ENCODE measurements at regions not wholly inside any gene's neighbourhood (a gene's known extent, or its start where the extent isn't known, plus 50 kb on each side); places are given as distances from the start of the nearest gene placed in this dataset.
"Not testable (repeated sequence)": the region's sequence is repeated elsewhere in the genome, so short reads cannot be mapped to it uniquely, and the experiment has no call there.

GRCh38 chr3:159669766-159670165 lies 318.9 kb upstream of the IL12A start:
- no peak for DNase-seq (ENCODE audit: low read depth in 2 of 3, low spot score in 2 of 3)

GRCh38 chr3:159672728-159673688 lies 315.6 kb upstream of the IL12A start:
- no peak for DNase-seq (ENCODE audit: low read depth in 2 of 3, low spot score in 2 of 3)

DNA sequence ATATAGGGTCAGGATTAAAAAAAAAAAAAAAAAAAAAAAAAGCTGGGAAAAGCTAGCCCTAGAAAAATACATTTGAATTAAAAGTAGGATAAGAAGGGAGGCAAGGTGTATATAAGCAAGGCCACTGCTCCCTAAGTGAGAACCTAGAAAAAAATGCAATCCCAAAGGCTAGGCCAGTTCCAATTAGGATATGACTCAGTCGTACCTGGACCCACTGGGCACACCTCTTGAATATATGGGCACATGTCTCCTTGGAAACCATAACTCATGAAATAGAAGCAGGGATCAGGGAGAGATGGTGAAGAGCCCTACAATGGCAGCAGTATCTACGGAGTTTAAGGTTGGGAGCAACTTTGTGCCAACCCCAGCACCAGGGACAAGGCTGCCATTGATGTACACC lies 314.1 kb upstream of the IL12A start:
- no peak for DNase-seq (ENCODE audit: low read depth in 2 of 3, low spot score in 2 of 3)

GRCh38 chr3:159675285-159675684 lies 313.4 kb upstream of the IL12A start:
- no peak for DNase-seq (ENCODE audit: low read depth in 2 of 3, low spot score in 2 of 3)

GRCh38 chr3:159679900-159680299 lies 308.7 kb upstream of the IL12A start:
- DNase-seq (ENCODE audit: low read depth in 2 of 3, low spot score in 2 of 3), result no peak

DNA sequence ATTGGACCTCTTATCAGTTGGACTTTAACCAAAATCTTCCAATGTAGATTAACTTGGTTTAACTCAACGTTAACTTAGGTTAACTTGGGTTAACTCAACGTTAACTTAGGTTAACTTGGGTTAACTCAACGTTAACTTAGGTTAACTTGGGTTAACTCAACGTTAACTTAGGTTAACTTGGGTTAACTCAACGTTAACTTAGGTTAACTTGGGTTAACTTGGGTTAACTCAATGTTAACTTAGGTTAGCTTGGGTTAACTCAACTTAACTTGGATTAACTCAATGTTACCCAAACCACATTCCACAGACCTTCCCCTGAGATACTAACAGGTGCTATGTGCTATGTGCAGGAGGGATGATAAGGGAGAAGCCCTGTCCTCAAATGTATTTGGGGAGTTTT lies 306.9 kb upstream of the IL12A start:
- not testable (repeated sequence) for DNase-seq (ENCODE audit: low read depth in 2 of 3, low spot score in 2 of 3)

GRCh38 chr3:159685801-159686200 lies 302.8 kb upstream of the IL12A start:
- DNase-seq (ENCODE audit: low read depth in 2 of 3, low spot score in 2 of 3), result no peak

- DNase-seq (ENCODE audit: low read depth in 2 of 3, low spot score in 2 of 3), result no peak
Measured at GRCh38 chr3:159693226-159693625, 295.4 kb upstream of the IL12A start.

- DNase-seq (ENCODE audit: low read depth in 2 of 3, low spot score in 2 of 3), result no peak
Measured at GRCh38 chr3:159711560-159712333, 276.9 kb upstream of the IL12A start.

DNA sequence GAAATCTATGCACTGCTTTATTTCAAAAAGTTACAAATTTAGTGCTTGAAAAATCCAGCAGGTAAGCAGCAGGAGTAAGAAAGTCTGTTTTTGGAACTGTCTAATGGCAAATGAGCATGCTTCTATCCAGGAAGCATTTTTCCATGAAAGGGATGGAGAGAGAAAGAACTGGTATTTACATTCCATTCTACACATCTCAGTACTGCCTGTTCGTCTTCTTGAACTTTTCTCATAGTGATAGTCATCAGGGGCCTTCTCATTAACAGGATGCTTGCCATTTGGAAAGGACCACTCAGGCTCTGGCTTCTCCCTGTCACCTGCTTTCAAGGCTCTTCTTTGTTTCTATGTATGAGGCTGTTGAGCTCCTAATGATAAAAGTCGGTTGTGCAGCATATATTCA lies 267.3 kb upstream of the IL12A start:
- no peak for DNase-seq (ENCODE audit: low read depth in 2 of 3, low spot score in 2 of 3)

DNA sequence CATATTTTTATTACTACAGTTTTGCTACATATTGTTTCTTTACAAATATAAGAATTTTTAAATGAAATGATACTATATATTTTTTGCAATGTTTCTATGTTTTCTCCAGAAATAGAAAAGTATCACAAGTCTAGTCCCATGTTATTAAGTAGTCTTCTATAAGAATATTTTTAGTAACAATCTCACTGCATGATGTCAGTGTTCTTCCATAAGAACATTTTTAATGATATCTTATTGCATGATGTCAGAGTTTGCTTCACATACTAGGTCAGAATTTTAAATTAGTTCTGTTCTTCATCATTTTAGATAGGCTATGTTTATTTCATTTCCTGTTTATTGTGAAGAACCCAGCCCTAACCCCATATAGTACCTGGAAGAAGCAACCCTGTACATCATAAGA lies 265.3 kb upstream of the IL12A start:
- no peak for DNase-seq (ENCODE audit: low read depth in 2 of 3, low spot score in 2 of 3)

DNA sequence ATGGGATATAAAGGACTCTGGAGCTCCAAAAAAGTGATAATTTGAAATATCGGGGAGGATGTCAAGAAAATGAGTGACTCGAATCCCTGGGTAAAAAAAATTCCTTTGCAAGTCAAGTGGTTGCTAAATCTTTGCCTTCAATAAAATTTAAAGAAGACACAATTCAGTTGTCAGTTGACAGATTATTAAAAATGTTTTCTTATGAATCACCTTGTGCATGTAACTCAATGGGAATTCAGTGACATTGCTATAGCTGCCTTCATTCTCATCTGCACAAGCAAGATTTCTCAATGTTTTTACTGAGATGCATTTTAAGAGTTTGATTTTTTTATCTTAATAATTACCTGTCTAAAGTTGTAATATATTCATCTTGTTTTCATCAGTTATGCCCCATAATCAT lies 264.0 kb upstream of the IL12A start:
- DNase-seq (ENCODE audit: low read depth in 2 of 3, low spot score in 2 of 3), result no peak

- no peak for DNase-seq (ENCODE audit: low read depth in 2 of 3, low spot score in 2 of 3)
Measured at GRCh38 chr3:159726231-159726964, 262.2 kb upstream of the IL12A start.

- no peak for DNase-seq (ENCODE audit: low read depth in 2 of 3, low spot score in 2 of 3)
Measured at GRCh38 chr3:159727506-159727905, 261.1 kb upstream of the IL12A start.

DNA sequence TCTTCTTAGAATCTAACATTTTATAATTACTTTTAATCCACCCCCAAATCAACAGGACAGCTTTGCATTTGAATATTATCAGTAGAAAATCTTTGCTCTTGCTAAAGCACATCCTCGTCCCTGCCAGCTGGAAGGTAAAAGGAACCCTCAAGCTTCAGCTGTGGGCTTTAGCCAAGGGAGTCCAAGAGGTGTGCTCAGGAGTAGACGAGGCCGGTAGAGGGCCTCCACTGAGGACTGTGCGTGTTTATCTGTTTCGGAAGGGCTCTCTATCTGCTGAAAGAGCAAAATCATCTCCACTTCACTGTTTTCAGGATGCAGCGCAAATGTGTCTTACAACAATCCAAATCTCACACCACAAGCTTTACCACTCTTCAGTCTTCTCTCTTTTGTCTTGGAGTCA lies 257.4 kb upstream of the IL12A start:
- no peak for DNase-seq (ENCODE audit: low read depth in 2 of 3, low spot score in 2 of 3)

GRCh38 chr3:159732172-159733111 lies 256.2 kb upstream of the IL12A start:
- DNase-seq (ENCODE audit: low read depth in 2 of 3, low spot score in 2 of 3), result no peak

DNA sequence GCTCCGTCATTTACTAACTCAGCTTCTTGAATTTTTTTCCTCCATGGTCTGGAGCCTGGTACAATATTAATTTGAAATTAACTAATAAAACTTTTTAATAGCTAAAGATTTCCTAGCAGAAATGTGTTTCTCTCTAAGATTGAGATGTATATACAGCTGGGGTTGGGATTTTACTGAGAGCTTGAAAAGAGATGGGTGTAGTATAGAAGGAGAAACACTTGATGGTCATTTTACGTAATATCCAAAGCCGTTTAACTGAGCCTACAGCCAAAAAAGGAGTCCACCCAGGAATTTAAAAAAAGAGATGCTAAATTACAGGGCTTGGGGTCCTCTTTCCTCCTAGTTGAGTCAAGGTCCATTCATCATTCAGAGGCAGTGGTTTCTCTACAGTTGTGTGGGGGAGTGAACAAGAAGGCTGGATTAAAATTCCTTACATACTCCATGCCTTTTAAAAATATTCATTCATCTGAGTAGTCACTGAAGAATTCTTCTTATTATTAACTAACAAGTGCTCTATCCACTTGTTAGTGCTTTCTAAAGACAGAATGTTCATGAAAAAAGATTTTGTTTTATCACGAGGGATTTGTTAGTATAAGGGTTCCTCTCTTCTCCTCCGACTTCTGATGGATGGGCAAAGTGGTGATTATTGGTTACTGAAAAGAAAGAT lies 255.3 kb upstream of the IL12A start:
- no peak for DNase-seq (ENCODE audit: low read depth in 2 of 3, low spot score in 2 of 3)

GRCh38 chr3:159734681-159735080 lies 254.0 kb upstream of the IL12A start:
- no peak for DNase-seq (ENCODE audit: low read depth in 2 of 3, low spot score in 2 of 3)

DNA sequence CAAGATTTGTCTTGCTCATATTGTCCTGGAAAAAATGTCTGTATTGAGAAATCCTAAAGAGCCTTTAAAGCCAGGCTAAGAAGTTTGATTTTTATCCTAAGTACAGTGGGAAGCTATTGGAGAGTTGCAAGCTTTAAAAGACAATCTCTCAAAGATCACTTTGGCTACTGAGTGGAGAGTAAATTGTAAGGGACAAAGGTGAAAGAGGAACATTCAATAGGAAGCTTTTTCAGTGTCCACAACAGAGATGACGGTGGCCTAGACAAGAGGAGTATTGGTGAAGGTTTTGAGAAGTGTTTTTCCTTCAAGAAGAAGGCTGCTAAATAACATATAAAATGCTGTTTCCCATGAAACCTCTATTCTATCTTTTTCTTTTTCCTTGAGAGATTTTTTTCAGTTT lies 249.5 kb upstream of the IL12A start:
- DNase-seq (ENCODE audit: low read depth in 2 of 3, low spot score in 2 of 3), result no peak

GRCh38 chr3:159739969-159740368 lies 248.7 kb upstream of the IL12A start:
- no peak for DNase-seq (ENCODE audit: low read depth in 2 of 3, low spot score in 2 of 3)

Measured in hematopoietic multipotent progenitor cell (in vitro differentiated cells).